GM18861 (cell line): ENCODE measurements at regions not wholly inside any gene's neighbourhood (a gene's known extent, or its start where the extent isn't known, plus 50 kb on each side); places are given as distances from the start of the nearest gene placed in this dataset.

Source experiments
- ATAC-seq: cut with Tn5 transposase; IDR thresholded peaks from one replicate; pipeline ENCODE4 v1.9.1; 2021; ENCODE audit not compliant: unreplicated experiment

- ATAC-seq = peak; percentile 96
Measured at GRCh38 chr14:42110167-42110566, 503.5 kb downstream of the LRFN5 start.

- ATAC-seq = no peak
Measured at GRCh38 chr14:42095155-42095554, 488.5 kb downstream of the LRFN5 start.

GRCh38 chr14:42090122-42090521, 483.4 kb downstream of the LRFN5 start:
- ATAC-seq = no peak

GRCh38 chr14:42079911-42080310, 473.2 kb downstream of the LRFN5 start:
- no peak for ATAC-seq

GRCh38 chr14:42078345-42078744, 471.7 kb downstream of the LRFN5 start:
- ATAC-seq = no peak

- ATAC-seq = no peak
Measured at GRCh38 chr14:42070031-42070430, 463.4 kb downstream of the LRFN5 start.

GRCh38 chr14:42057111-42057510, 450.4 kb downstream of the LRFN5 start:
- no peak for ATAC-seq

- no peak for ATAC-seq
Measured at GRCh38 chr14:42047421-42048055, 440.9 kb downstream of the LRFN5 start.

GRCh38 chr14:42045383-42045782, 438.7 kb downstream of the LRFN5 start:
- ATAC-seq = no peak

GRCh38 chr14:42028607-42029006, 421.9 kb downstream of the LRFN5 start:
- ATAC-seq = no peak

GRCh38 chr14:42027271-42027670, 420.6 kb downstream of the LRFN5 start:
- ATAC-seq = no peak

GRCh38 chr14:42023452-42023851, 416.8 kb downstream of the LRFN5 start:
- no peak for ATAC-seq

- no peak for ATAC-seq
Measured at GRCh38 chr14:42014301-42014700, 407.6 kb downstream of the LRFN5 start.

- ATAC-seq = no peak
Measured at GRCh38 chr14:42013559-42013958, 406.9 kb downstream of the LRFN5 start.

- no peak for ATAC-seq
Measured at GRCh38 chr14:42013153-42013552, 406.5 kb downstream of the LRFN5 start.

- ATAC-seq = peak; percentile 46
Measured at GRCh38 chr14:42011221-42011620, 404.5 kb downstream of the LRFN5 start.

GRCh38 chr14:42004321-42004720, 397.6 kb downstream of the LRFN5 start:
- no peak for ATAC-seq

GRCh38 chr14:42002141-42002540, 395.5 kb downstream of the LRFN5 start:
- ATAC-seq = no peak

- ATAC-seq = no peak
Measured at GRCh38 chr14:42001431-42001830, 394.8 kb downstream of the LRFN5 start.

- ATAC-seq = no peak
Measured at GRCh38 chr14:42000450-42000849, 393.8 kb downstream of the LRFN5 start.

GRCh38 chr14:41993687-41994086, 387.0 kb downstream of the LRFN5 start:
- no peak for ATAC-seq

GRCh38 chr14:41986700-41987099, 380.0 kb downstream of the LRFN5 start:
- ATAC-seq = no peak

- ATAC-seq = no peak
Measured at GRCh38 chr14:41986083-41986645, 379.5 kb downstream of the LRFN5 start.
